GM23338 (cell line): ENCODE measurements at regions not wholly inside any gene's neighbourhood (a gene's known extent, or its start where the extent isn't known, plus 50 kb on each side); places are given as distances from the start of the nearest gene placed in this dataset.

Experiments used
- ATAC-seq: fragments of 200-7000 bp; cut with Tn5 transposase; 3 replicates; pipeline ENCODE4 v1.9.1; 2020
- DNase-seq: peaks from one replicate; pipeline ENCODE4 v3.0.0-alpha.2; 2015; ENCODE audit warnings: low spot score
- H2AFZ ChIP-seq: fragments of 200-600 bp; sonication (generic); 2 replicates; pipeline ENCODE4 v1.8.0; 2016; ENCODE audit warnings: antibody characterized with exemption, mild to moderate bottlenecking, moderate library complexity
- H3F3A ChIP-seq: fragments of 200-600 bp; sonication (generic); replicated peaks from 2 replicates; pipeline ENCODE4 v1.8.0; 2017; ENCODE audit warnings: antibody characterized with exemption, mixed run types, low read depth
- H3K27ac ChIP-seq: fragments of 200-600 bp; sonication (generic); 2 replicates; pipeline ENCODE4 v1.6.1; 2016; ENCODE audit warnings: low read depth
- H3K27me3 ChIP-seq: fragments of 200-600 bp; sonication (generic); 2 replicates; pipeline ENCODE4 v1.8.0; 2016; ENCODE audit warnings: mild to moderate bottlenecking, mixed run types, moderate library complexity; ENCODE audit not compliant: insufficient read depth
- H3K36me3 ChIP-seq: fragments of 200-600 bp; sonication (generic); 2 replicates; pipeline ENCODE4 v1.8.0; 2016; ENCODE audit warnings: mild to moderate bottlenecking; ENCODE audit not compliant: insufficient read depth
- H3K4me1 ChIP-seq: fragments of 200-600 bp; sonication (generic); 2 replicates; pipeline ENCODE4 v1.8.0; 2016; ENCODE audit warnings: mild to moderate bottlenecking, moderate library complexity; ENCODE audit not compliant: insufficient read depth
- H3K4me2 ChIP-seq: fragments of 200-600 bp; sonication (generic); 2 replicates; pipeline ENCODE4 v1.7.1; 2017; ENCODE audit warnings: mixed run types
- H3K4me3 ChIP-seq: fragments of 200-600 bp; sonication (generic); 2 replicates; pipeline ENCODE4 v1.6.1; 2016; ENCODE audit warnings: mixed run types
- H3K79me2 ChIP-seq: fragments of 200-600 bp; sonication (generic); replicated peaks from 2 replicates; pipeline ENCODE4 v1.8.0; 2017; ENCODE audit warnings: mild to moderate bottlenecking; ENCODE audit not compliant: insufficient read depth
- H3K9me2 ChIP-seq: fragments of 200-600 bp; sonication (generic); 2 replicates; pipeline ENCODE4 v1.8.0; 2017; ENCODE audit not compliant: insufficient read depth
- H4K20me1 ChIP-seq: fragments of 200-600 bp; sonication (generic); replicated peaks from 2 replicates; pipeline ENCODE4 v1.8.0; 2017; ENCODE audit warnings: mild to moderate bottlenecking; ENCODE audit not compliant: insufficient read depth
- H3K27ac Mint-ChIP-seq: 2 replicates; pipeline ENCODE4 v1.8.0; 2020; ENCODE audit warnings: inconsistent platforms, mild to moderate bottlenecking, moderate library complexity, mixed read lengths
- H3K27me3 Mint-ChIP-seq: 3 replicates; pipeline ENCODE4 v1.8.0; 2022; ENCODE audit warnings: low read depth, mild to moderate bottlenecking, moderate library complexity, mixed read lengths, inconsistent platforms; ENCODE audit not compliant: insufficient read depth, poor library complexity
- H3K36me3 Mint-ChIP-seq: 3 replicates; pipeline ENCODE4 v1.8.0; 2021; ENCODE audit warnings: low read depth, mild to moderate bottlenecking, inconsistent platforms, moderate library complexity, mixed read lengths
- H3K4me1 Mint-ChIP-seq: 3 replicates; pipeline ENCODE4 v1.8.0; 2020; ENCODE audit warnings: mild to moderate bottlenecking, inconsistent platforms, mixed read lengths
- H3K4me3 Mint-ChIP-seq: 3 replicates; pipeline ENCODE4 v1.8.0; 2021; ENCODE audit warnings: moderate library complexity, mild to moderate bottlenecking, inconsistent platforms, mixed read lengths
- H3K9me3 Mint-ChIP-seq: 3 replicates; pipeline ENCODE4 v1.8.0; 2020; ENCODE audit warnings: moderate library complexity, mild to moderate bottlenecking, inconsistent platforms, mixed read lengths
- CREB1 ChIP-seq: fragments of 250-450 bp; sonication (Bioruptor Pico); IDR thresholded peaks from 2 replicates; pipeline ENCODE4 v1.5.0; 2020; ENCODE audit warnings: low read depth, mild to moderate bottlenecking, moderate library complexity
- EZH2 ChIP-seq: fragments of 200-600 bp; sonication (generic); IDR thresholded peaks from one replicate; pipeline ENCODE4 v1.8.0; 2017; ENCODE audit warnings: antibody characterized with exemption, mild to moderate bottlenecking, low read depth; ENCODE audit not compliant: unreplicated experiment
- EZH2phosphoT487 ChIP-seq: fragments of 200-600 bp; sonication (generic); IDR thresholded peaks from one replicate; pipeline ENCODE4 v1.8.1; 2018; ENCODE audit warnings: antibody characterized with exemption; ENCODE audit not compliant: unreplicated experiment
- JUNB ChIP-seq: IDR thresholded peaks from one replicate; pipeline ENCODE4 v1.6.1; 2016; ENCODE audit warnings: antibody characterized with exemption; ENCODE audit not compliant: unreplicated experiment
- NANOG ChIP-seq: IDR thresholded peaks from 2 replicates; pipeline ENCODE4 v1.6.1; 2016; ENCODE audit warnings: antibody characterized with exemption, borderline replicate concordance
- POLR2AphosphoS5 ChIP-seq: IDR thresholded peaks from 2 replicates; pipeline ENCODE4 v1.6.1; 2016; ENCODE audit warnings: antibody characterized with exemption, low read depth
- STAT1 ChIP-seq: IDR thresholded peaks from one replicate; pipeline ENCODE4 v1.6.1; 2016; ENCODE audit warnings: antibody characterized with exemption; ENCODE audit not compliant: unreplicated experiment
- ZNF114 ChIP-seq: fragments of 250-450 bp; sonication (Bioruptor Pico); IDR thresholded peaks from 2 replicates; pipeline ENCODE4 v1.5.0; 2020; ENCODE audit warnings: mild to moderate bottlenecking, moderate library complexity
- ZNF331 ChIP-seq: fragments of 250-450 bp; sonication (Bioruptor Pico); IDR thresholded peaks from 2 replicates; pipeline ENCODE4 v1.5.0; 2020; ENCODE audit warnings: low read depth, mild to moderate bottlenecking, moderate library complexity
- TF ChIP-seq, protein P1 (sequence below): IDR thresholded peaks from one replicate; pipeline ENCODE4 v1.6.1; 2018; ENCODE audit warnings: antibody characterized with exemption; ENCODE audit not compliant: unreplicated experiment
- TF ChIP-seq, protein P2 (sequence below): IDR thresholded peaks from 2 replicates; pipeline ENCODE4 v1.6.1; 2016; ENCODE audit warnings: antibody characterized with exemption
- TF ChIP-seq, protein P3 (sequence below): fragments of 250-450 bp; sonication (Bioruptor Pico); IDR thresholded peaks from 2 replicates; pipeline ENCODE4 v1.5.0; 2020; ENCODE audit warnings: mild to moderate bottlenecking, moderate library complexity
- TF ChIP-seq, protein P4 (sequence below), 2 experiments: fragments of 200-600 bp in 1 of 2; sonication (generic) in 1 of 2; conservative IDR thresholded peaks; 2 replicates each; pipeline versions ENCODE4 v1.5.1 to v1.6.1; 2016 to 2017; ENCODE audit warnings: antibody characterized with exemption in 2 of 2, low read depth in 2 of 2, mild to moderate bottlenecking in 2 of 2, moderate library complexity in 1 of 2

DNA sequence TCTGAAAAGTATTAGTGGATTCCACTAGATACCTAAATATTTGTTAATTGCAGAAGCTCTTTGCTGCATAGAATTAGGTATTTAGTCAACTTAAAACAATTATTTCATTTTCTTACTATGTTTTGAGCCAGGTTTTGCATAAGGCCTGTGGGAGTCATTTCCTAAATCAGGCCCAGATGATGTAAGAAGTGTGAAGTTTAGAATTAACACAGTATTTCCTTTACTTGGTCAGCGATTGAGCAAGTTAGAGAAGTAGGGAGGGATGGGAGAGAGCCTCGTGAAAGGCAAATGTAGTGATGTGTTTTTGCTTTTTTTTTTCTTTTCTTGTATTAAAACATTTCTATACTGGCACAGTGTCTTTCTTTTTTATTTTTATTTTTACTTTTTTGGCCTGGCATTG lies 711.1 kb downstream of the HDGFL1 start:
- H3K36me3 ChIP-seq: no peaks in the 10 kb centered on the region
- H3K9me3 Mint-ChIP-seq: no peaks in the 10 kb centered on the region
- no peaks in the 10 kb centered on the region for H3K4me1 Mint-ChIP-seq
- H3F3A ChIP-seq: no peaks in the 10 kb centered on the region
- H2AFZ ChIP-seq: no peak overlapping the region
- H3K27ac ChIP-seq: no peak overlapping the region
- no peaks in the 10 kb centered on the region for H3K36me3 Mint-ChIP-seq
- no peaks in the 10 kb centered on the region for H3K79me2 ChIP-seq
- DNase-seq (no peak), ATAC-seq (no peak)
- no peak overlapping the region for H3K4me3 ChIP-seq
- H3K4me3 Mint-ChIP-seq: no peak overlapping the region
- no peak overlapping the region for H3K4me2 ChIP-seq
- H3K27me3 Mint-ChIP-seq: no peaks in the 10 kb centered on the region
- no peak overlapping the region for H3K27ac Mint-ChIP-seq
- H3K27me3 ChIP-seq: no peaks in the 10 kb centered on the region
- H3K4me1 ChIP-seq: no peaks in the 10 kb centered on the region
- H3K9me2 ChIP-seq: no peaks in the 10 kb centered on the region
- no peaks in the 10 kb centered on the region for H4K20me1 ChIP-seq
- no peak for TF ChIP-seq POLR2AphosphoS5
- TF ChIP-seq, protein P1, sequence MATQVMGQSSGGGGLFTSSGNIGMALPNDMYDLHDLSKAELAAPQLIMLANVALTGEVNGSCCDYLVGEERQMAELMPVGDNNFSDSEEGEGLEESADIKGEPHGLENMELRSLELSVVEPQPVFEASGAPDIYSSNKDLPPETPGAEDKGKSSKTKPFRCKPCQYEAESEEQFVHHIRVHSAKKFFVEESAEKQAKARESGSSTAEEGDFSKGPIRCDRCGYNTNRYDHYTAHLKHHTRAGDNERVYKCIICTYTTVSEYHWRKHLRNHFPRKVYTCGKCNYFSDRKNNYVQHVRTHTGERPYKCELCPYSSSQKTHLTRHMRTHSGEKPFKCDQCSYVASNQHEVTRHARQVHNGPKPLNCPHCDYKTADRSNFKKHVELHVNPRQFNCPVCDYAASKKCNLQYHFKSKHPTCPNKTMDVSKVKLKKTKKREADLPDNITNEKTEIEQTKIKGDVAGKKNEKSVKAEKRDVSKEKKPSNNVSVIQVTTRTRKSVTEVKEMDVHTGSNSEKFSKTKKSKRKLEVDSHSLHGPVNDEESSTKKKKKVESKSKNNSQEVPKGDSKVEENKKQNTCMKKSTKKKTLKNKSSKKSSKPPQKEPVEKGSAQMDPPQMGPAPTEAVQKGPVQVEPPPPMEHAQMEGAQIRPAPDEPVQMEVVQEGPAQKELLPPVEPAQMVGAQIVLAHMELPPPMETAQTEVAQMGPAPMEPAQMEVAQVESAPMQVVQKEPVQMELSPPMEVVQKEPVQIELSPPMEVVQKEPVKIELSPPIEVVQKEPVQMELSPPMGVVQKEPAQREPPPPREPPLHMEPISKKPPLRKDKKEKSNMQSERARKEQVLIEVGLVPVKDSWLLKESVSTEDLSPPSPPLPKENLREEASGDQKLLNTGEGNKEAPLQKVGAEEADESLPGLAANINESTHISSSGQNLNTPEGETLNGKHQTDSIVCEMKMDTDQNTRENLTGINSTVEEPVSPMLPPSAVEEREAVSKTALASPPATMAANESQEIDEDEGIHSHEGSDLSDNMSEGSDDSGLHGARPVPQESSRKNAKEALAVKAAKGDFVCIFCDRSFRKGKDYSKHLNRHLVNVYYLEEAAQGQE: no peak
- TF ChIP-seq JUNB: no peak
- no peak for TF ChIP-seq EZH2phosphoT487
- TF ChIP-seq, protein P2, sequence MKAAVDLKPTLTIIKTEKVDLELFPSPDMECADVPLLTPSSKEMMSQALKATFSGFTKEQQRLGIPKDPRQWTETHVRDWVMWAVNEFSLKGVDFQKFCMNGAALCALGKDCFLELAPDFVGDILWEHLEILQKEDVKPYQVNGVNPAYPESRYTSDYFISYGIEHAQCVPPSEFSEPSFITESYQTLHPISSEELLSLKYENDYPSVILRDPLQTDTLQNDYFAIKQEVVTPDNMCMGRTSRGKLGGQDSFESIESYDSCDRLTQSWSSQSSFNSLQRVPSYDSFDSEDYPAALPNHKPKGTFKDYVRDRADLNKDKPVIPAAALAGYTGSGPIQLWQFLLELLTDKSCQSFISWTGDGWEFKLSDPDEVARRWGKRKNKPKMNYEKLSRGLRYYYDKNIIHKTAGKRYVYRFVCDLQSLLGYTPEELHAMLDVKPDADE: no peak
- TF ChIP-seq, protein P3, sequence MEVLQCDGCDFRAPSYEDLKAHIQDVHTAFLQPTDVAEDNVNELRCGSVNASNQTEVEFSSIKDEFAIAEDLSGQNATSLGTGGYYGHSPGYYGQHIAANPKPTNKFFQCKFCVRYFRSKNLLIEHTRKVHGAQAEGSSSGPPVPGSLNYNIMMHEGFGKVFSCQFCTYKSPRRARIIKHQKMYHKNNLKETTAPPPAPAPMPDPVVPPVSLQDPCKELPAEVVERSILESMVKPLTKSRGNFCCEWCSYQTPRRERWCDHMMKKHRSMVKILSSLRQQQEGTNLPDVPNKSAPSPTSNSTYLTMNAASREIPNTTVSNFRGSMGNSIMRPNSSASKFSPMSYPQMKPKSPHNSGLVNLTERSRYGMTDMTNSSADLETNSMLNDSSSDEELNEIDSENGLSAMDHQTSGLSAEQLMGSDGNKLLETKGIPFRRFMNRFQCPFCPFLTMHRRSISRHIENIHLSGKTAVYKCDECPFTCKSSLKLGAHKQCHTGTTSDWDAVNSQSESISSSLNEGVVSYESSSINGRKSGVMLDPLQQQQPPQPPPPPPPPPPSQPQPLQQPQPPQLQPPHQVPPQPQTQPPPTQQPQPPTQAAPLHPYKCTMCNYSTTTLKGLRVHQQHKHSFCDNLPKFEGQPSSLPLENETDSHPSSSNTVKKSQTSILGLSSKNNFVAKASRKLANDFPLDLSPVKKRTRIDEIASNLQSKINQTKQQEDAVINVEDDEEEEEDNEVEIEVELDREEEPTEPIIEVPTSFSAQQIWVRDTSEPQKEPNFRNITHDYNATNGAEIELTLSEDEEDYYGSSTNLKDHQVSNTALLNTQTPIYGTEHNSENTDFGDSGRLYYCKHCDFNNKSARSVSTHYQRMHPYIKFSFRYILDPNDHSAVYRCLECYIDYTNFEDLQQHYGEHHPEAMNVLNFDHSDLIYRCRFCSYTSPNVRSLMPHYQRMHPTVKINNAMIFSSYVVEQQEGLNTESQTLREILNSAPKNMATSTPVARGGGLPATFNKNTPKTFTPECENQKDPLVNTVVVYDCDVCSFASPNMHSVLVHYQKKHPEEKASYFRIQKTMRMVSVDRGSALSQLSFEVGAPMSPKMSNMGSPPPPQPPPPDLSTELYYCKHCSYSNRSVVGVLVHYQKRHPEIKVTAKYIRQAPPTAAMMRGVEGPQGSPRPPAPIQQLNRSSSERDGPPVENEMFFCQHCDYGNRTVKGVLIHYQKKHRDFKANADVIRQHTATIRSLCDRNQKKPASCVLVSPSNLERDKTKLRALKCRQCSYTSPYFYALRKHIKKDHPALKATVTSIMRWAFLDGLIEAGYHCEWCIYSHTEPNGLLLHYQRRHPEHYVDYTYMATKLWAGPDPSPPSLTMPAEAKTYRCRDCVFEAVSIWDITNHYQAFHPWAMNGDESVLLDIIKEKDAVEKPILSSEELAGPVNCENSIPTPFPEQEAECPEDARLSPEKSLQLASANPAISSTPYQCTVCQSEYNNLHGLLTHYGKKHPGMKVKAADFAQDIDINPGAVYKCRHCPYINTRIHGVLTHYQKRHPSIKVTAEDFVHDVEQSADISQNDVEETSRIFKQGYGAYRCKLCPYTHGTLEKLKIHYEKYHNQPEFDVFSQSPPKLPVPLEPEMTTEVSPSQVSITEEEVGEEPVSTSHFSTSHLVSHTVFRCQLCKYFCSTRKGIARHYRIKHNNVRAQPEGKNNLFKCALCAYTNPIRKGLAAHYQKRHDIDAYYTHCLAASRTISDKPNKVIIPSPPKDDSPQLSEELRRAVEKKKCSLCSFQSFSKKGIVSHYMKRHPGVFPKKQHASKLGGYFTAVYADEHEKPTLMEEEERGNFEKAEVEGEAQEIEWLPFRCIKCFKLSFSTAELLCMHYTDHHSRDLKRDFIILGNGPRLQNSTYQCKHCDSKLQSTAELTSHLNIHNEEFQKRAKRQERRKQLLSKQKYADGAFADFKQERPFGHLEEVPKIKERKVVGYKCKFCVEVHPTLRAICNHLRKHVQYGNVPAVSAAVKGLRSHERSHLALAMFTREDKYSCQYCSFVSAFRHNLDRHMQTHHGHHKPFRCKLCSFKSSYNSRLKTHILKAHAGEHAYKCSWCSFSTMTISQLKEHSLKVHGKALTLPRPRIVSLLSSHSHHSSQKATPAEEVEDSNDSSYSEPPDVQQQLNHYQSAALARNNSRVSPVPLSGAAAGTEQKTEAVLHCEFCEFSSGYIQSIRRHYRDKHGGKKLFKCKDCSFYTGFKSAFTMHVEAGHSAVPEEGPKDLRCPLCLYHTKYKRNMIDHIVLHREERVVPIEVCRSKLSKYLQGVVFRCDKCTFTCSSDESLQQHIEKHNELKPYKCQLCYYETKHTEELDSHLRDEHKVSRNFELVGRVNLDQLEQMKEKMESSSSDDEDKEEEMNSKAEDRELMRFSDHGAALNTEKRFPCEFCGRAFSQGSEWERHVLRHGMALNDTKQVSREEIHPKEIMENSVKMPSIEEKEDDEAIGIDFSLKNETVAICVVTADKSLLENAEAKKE (CRISPR knock-in tag): no peak
- no peak for TF ChIP-seq STAT1
- TF ChIP-seq NANOG: no peak
- no peak for TF ChIP-seq ZNF114
- TF ChIP-seq, protein P4, sequence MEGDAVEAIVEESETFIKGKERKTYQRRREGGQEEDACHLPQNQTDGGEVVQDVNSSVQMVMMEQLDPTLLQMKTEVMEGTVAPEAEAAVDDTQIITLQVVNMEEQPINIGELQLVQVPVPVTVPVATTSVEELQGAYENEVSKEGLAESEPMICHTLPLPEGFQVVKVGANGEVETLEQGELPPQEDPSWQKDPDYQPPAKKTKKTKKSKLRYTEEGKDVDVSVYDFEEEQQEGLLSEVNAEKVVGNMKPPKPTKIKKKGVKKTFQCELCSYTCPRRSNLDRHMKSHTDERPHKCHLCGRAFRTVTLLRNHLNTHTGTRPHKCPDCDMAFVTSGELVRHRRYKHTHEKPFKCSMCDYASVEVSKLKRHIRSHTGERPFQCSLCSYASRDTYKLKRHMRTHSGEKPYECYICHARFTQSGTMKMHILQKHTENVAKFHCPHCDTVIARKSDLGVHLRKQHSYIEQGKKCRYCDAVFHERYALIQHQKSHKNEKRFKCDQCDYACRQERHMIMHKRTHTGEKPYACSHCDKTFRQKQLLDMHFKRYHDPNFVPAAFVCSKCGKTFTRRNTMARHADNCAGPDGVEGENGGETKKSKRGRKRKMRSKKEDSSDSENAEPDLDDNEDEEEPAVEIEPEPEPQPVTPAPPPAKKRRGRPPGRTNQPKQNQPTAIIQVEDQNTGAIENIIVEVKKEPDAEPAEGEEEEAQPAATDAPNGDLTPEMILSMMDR (conservative IDR thresholded peaks at IDR 0.05; ENCODE audit: low read depth in 2 of 2): no peak
- TF ChIP-seq ZNF331 (CRISPR knock-in tag): no peak
- no peak for TF ChIP-seq EZH2
- no peak for TF ChIP-seq CREB1 (CRISPR knock-in tag)
